CD14-positive monocyte (primary cell): ENCODE measurements at regions not wholly inside any gene's neighbourhood (a gene's known extent, or its start where the extent isn't known, plus 50 kb on each side); places are given as distances from the start of the nearest gene placed in this dataset.
A peak's percentile ranks its signal among the peaks of the same experiment; 100 is the strongest.

Source experiments
- DNase-seq, 3 donors: peaks; one replicate each; pipeline ENCODE4 v3.0.0-alpha.2; 2011 to 2022
- H2AFZ ChIP-seq: 2 replicates; pipeline ENCODE4 v1.6.0; 2012; ENCODE audit warnings: mild to moderate bottlenecking, low read depth, low read length, inconsistent platforms; ENCODE audit not compliant: insufficient read depth, poor library complexity, severe bottlenecking
- H3K27ac ChIP-seq, 2 donors: 1 replicate in 1 of 2; 2 replicates in 1 of 2; pipeline ENCODE4 v1.5.1; 2012 to 2013; ENCODE audit warnings: low read length in 2 of 2, control low read depth in 1 of 2, inconsistent platforms in 1 of 2, low read depth in 1 of 2, mild to moderate bottlenecking in 1 of 2
- H3K27me3 ChIP-seq, 2 donors: one replicate each; pipeline versions ENCODE4 v1.6.0 to v1.6.1; 2011 to 2013; ENCODE audit warnings: low read length in 2 of 2; ENCODE audit not compliant: control insufficient read depth in 2 of 2, insufficient read depth in 2 of 2
- H3K36me3 ChIP-seq, 2 donors: replicated peaks in 1 of 2; 1 replicate in 1 of 2; 2 replicates in 1 of 2; pipeline versions ENCODE4 v1.5.1 to v1.6.1; 2012 to 2013; ENCODE audit warnings: low read length in 2 of 2, control low read depth in 1 of 2, inconsistent platforms in 1 of 2, mild to moderate bottlenecking in 1 of 2; ENCODE audit not compliant: insufficient read depth in 2 of 2, control insufficient read depth in 1 of 2
- H3K4me1 ChIP-seq, 2 donors: 1 replicate in 1 of 2; 2 replicates in 1 of 2; pipeline versions ENCODE4 v1.5.1 to v1.6.1; 2012 to 2013; ENCODE audit warnings: low read length in 2 of 2, control low read depth in 1 of 2, inconsistent platforms in 1 of 2, mild to moderate bottlenecking in 1 of 2, moderate library complexity in 1 of 2; ENCODE audit not compliant: insufficient read depth in 2 of 2, control insufficient read depth in 1 of 2
- H3K4me2 ChIP-seq: replicated peaks from 2 replicates; pipeline ENCODE3; 2012; ENCODE audit warnings: low read length, moderate library complexity, mild to moderate bottlenecking; ENCODE audit not compliant: poor library complexity, severe bottlenecking; ENCODE audit errors: extremely low read depth
- H3K4me3 ChIP-seq, 3 experiments: fragments of 200-600 bp in 1 of 3; sonication (generic) in 1 of 3; replicated peaks in 1 of 3; 1 replicate in 2 of 3; 2 replicates in 1 of 3; pipeline ENCODE4 v1.5.1; 2011 to 2013; ENCODE audit warnings: low read length in 3 of 3, mild to moderate bottlenecking in 3 of 3, control low read depth in 2 of 3, low read depth in 2 of 3, inconsistent platforms in 1 of 3, moderate library complexity in 1 of 3
- H3K79me2 ChIP-seq: 2 replicates; pipeline ENCODE4 v1.6.0; 2012; ENCODE audit warnings: mild to moderate bottlenecking, control low read depth, inconsistent platforms, low read length, moderate library complexity; ENCODE audit not compliant: insufficient read depth
- H3K9ac ChIP-seq: 2 replicates; pipeline ENCODE4 v1.6.0; 2017; ENCODE audit warnings: low read length, mild to moderate bottlenecking; ENCODE audit not compliant: insufficient read depth, poor library complexity, severe bottlenecking
- H3K9me3 ChIP-seq, 2 donors: replicated peaks in 1 of 2; 1 replicate in 1 of 2; 2 replicates in 1 of 2; pipeline versions ENCODE4 v1.5.1 to v1.6.1; 2012 to 2013; ENCODE audit warnings: low read length in 2 of 2, control low read depth in 1 of 2; ENCODE audit not compliant: control insufficient read depth in 1 of 2, insufficient read depth in 1 of 2
- H4K20me1 ChIP-seq: 2 replicates; pipeline ENCODE4 v1.6.0; 2012; ENCODE audit warnings: mild to moderate bottlenecking, low read length, control low read depth, moderate library complexity; ENCODE audit not compliant: insufficient read depth
- H3K27ac Mint-ChIP-seq, 7 donors: one replicate each; pipeline ENCODE4 v1.8.0; 2020; ENCODE audit warnings: mild to moderate bottlenecking in 7 of 7, mixed read lengths in 7 of 7, moderate library complexity in 6 of 7, inconsistent platforms in 2 of 7
- H3K27me3 Mint-ChIP-seq, 3 donors: one replicate each; pipeline ENCODE4 v1.8.0; 2021 to 2022; ENCODE audit warnings: low read depth in 3 of 3, mild to moderate bottlenecking in 3 of 3, mixed read lengths in 3 of 3, moderate library complexity in 3 of 3, inconsistent platforms in 1 of 3
- H3K36me3 Mint-ChIP-seq, 2 donors: one replicate each; pipeline ENCODE4 v1.8.0; 2020; ENCODE audit warnings: mixed read lengths in 2 of 2, inconsistent platforms in 1 of 2, mild to moderate bottlenecking in 1 of 2
- H3K4me1 Mint-ChIP-seq: one replicate; pipeline ENCODE4 v1.8.0; 2020; ENCODE audit warnings: mild to moderate bottlenecking, mixed read lengths
- H3K4me3 Mint-ChIP-seq, 2 donors: one replicate each; pipeline ENCODE4 v1.8.0; 2020; ENCODE audit warnings: mild to moderate bottlenecking in 2 of 2, mixed read lengths in 2 of 2, moderate library complexity in 1 of 2
- H3K9me3 Mint-ChIP-seq, 7 donors: one replicate each; pipeline ENCODE4 v1.8.0; 2020 to 2022; ENCODE audit warnings: mixed read lengths in 7 of 7, mild to moderate bottlenecking in 6 of 7, moderate library complexity in 6 of 7, inconsistent platforms in 2 of 7
- WGBS: methylation state at CpG from one replicate; pipeline ENCODE4 v1.1.5; 2013; ENCODE audit warnings: missing lambda C conversion rate; ENCODE audit not compliant: insufficient coverage; 5-methylcytosine and 5-hydroxymethylcytosine counted together
- intact Hi-C, 2 donors: fragments of 100-400 bp; cut with micrococcal nuclease; formaldehyde crosslinking; loops; one replicate each; pipeline versions ENCODE4 v1.15.0 to v1.15.1; 2023
- TF ChIP-seq, protein P1 (sequence below): fragments of 200-600 bp; IDR thresholded peaks from one replicate; pipeline ENCODE4 v1.8.0; 2022; ENCODE audit warnings: antibody characterized with exemption, mild to moderate bottlenecking

DNA sequence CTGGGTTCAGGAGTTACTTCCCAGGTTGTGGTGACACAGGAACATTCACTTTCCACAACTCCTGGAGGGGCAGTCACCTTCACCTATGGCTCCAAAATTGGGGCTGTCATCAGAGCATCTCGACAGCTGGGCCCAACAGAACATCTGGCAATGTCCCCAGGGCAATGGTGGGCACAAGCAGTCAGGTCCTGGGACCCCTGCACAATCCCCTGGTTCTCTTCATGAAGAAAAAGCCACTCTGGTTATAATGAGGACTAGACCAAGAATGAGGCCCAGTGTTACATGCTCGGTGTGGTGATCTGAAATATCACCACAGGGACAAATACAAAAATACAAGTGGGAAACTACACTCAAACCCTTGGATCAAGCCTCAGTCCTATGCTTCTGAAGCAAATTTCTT, 89.0 kb upstream of the VPREB1 start:
- WGBS, result 100% methylated on average over 2 of the region's 2 CpGs
- H3K27me3 Mint-ChIP-seq, result peaks cover 0 to 2% (median 2%) of the 10 kb centered on the region in 3 donors
- DNase-seq, result no peak
- Histone ChIP-seq H3K4me3 (no peak overlapping the region), H3K36me3 (no peaks in the 10 kb centered on the region), H3K9me3 (no peaks in the 10 kb centered on the region), H3K79me2 (no peaks in the 10 kb centered on the region), H3K27ac (no peak overlapping the region), H3K4me2 (no peak overlapping the region), H3K9ac (no peak overlapping the region), H2AFZ (no peak overlapping the region), H3K27me3 (no peaks in the 10 kb centered on the region), H4K20me1 (no peaks in the 10 kb centered on the region), H3K4me1 (peaks cover 40 to 53% of the 10 kb centered on the region in 2 donors)
- TF ChIP-seq, protein P1, sequence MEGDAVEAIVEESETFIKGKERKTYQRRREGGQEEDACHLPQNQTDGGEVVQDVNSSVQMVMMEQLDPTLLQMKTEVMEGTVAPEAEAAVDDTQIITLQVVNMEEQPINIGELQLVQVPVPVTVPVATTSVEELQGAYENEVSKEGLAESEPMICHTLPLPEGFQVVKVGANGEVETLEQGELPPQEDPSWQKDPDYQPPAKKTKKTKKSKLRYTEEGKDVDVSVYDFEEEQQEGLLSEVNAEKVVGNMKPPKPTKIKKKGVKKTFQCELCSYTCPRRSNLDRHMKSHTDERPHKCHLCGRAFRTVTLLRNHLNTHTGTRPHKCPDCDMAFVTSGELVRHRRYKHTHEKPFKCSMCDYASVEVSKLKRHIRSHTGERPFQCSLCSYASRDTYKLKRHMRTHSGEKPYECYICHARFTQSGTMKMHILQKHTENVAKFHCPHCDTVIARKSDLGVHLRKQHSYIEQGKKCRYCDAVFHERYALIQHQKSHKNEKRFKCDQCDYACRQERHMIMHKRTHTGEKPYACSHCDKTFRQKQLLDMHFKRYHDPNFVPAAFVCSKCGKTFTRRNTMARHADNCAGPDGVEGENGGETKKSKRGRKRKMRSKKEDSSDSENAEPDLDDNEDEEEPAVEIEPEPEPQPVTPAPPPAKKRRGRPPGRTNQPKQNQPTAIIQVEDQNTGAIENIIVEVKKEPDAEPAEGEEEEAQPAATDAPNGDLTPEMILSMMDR, result no peak
- H3K4me1 Mint-ChIP-seq, result peaks cover 51% of the 10 kb centered on the region
- peak overlapping the region in 1 of 7 donors; percentile 6 for H3K27ac Mint-ChIP-seq
- intact Hi-C loops, result loop anchor here in 1 of 2 donors (2.0 to 5.0 kb wide), 2 partner anchors 45 to 93 kb away; no protein-coding TSS in a partner anchor
- H3K36me3 Mint-ChIP-seq, result no peaks in the 10 kb centered on the region
- peaks cover 0 to 2% (median 0%) of the 10 kb centered on the region in 7 donors for H3K9me3 Mint-ChIP-seq
- H3K4me3 Mint-ChIP-seq, result no peak overlapping the region

DNA sequence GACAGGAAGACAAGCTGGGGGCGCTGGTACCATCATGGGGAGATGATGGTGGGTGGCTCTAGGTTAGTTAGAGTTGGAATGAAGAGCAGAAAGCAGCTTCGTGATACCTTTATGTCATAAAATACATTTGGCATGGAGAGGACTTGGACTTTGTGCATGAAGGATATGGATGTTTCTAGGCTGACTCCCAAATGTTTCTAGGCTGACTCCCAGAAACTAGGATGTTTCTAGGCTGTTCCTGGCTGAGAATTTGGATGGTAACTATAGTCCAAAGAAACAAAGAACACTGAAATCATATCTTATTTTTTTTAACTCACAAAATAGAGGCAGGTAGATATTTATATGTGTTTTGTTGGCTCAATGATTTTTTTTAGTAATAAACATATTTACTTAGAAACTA, 89.4 kb upstream of the VPREB1 start:
- 80% methylated on average over 2 of the region's 2 CpGs for WGBS

More for the DNA sequence above, 89.4 kb upstream of the VPREB1 start:
- Mint-ChIP-seq H3K9me3 (peaks cover 0 to 2% (median 0%) of the 10 kb centered on the region in 7 donors), H3K36me3 (no peaks in the 10 kb centered on the region), H3K27ac (peak overlapping the region in 1 of 7 donors; percentile 54), H3K27me3 (peaks cover 2% of the 10 kb centered on the region in 3 donors), H3K4me3 (no peak overlapping the region), H3K4me1 (peaks cover 51% of the 10 kb centered on the region)
- Histone ChIP-seq H3K79me2 (no peaks in the 10 kb centered on the region), H3K4me1 (peaks cover 40 to 53% of the 10 kb centered on the region in 2 donors), H4K20me1 (no peaks in the 10 kb centered on the region), H3K27me3 (peaks cover 0 to under 1% of the 10 kb centered on the region in 2 donors), H2AFZ (peak overlapping the region; percentile 56), H3K9ac (no peak overlapping the region), H3K9me3 (no peaks in the 10 kb centered on the region), H3K4me3 (no peak overlapping the region), H3K4me2 (no peak overlapping the region), H3K27ac (peak overlapping the region in 1 of 2 donors; percentile 15), H3K36me3 (no peaks in the 10 kb centered on the region)
- TF ChIP-seq, protein P1, result no peak
- intact Hi-C loops, result loop anchor here in 1 of 2 donors (5.0 kb wide), 1 partner anchor 93 kb away; no protein-coding TSS in a partner anchor
- DNase-seq, result no peak
